Endothelial cell of umbilical vein (primary cell): ENCODE measurements at regions not wholly inside any gene's neighbourhood (a gene's known extent, or its start where the extent isn't known, plus 50 kb on each side); places are given as distances from the start of the nearest gene placed in this dataset.

ENCODE experiments used
- CTCF ChIP-seq, 2 donors: IDR thresholded peaks; 1 replicate in 1 of 2; 2 replicates in 1 of 2; pipeline ENCODE4 v1.5.1; 2011; ENCODE audit warnings: low read length in 2 of 2, mild to moderate bottlenecking in 2 of 2, moderate library complexity in 2 of 2, control low read depth in 1 of 2, inconsistent platforms in 1 of 2, low read depth in 1 of 2; ENCODE audit not compliant: insufficient read depth in 1 of 2; ENCODE audit errors: extremely low read depth in 1 of 2
- EZH2 ChIP-seq: IDR thresholded peaks from 2 replicates; pipeline ENCODE4 v1.6.1; 2012; ENCODE audit warnings: borderline replicate concordance, low read depth, mild to moderate bottlenecking, moderate library complexity, low read length, inconsistent platforms; ENCODE audit not compliant: severe bottlenecking
- MAX ChIP-seq: IDR thresholded peaks from 2 replicates; pipeline ENCODE4 v1.6.1; 2011; ENCODE audit not compliant: insufficient read depth, insufficient read length

GRCh38 chr11:69928975-69929374 lies 109.8 kb upstream of the FGF3 start:
- TF ChIP-seq CTCF (IDR thresholded peaks at IDR 0.05; ENCODE audit: extremely low read depth in 1 of 2, insufficient read depth in 1 of 2, low read depth in 1 of 2, low read length in 2 of 2) (no peak), EZH2 (no peak), MAX (no peak)
